Panc1 (cell line): ENCODE measurements at regions not wholly inside any gene's neighbourhood (a gene's known extent, or its start where the extent isn't known, plus 50 kb on each side); places are given as distances from the start of the nearest gene placed in this dataset.

ENCODE experiments used
- ATAC-seq: fragments of 200-7000 bp; cut with Tn5 transposase; 2 replicates; pipeline ENCODE4 v1.9.1; 2020; ENCODE audit warnings: mild to moderate bottlenecking, moderate library complexity
- BruUV-seq: library from RNA; stranded (reverse); fragments of 400-500 nt; replicated peaks from 2 replicates; lab custom pipeline; 2021; lab: Mats Ljungman, UMichigan
- CTCF ChIA-PET: fragments of 300-600 bp; sonication (Branson Sonifier 250); formaldehyde crosslinking; loops from one replicate; lab custom pipeline; 2022; ENCODE audit warnings: antibody characterized with exemption; lab: Charles Lee
- POLR2A ChIA-PET: fragments of 300-600 bp; sonication (Branson Sonifier 250); formaldehyde crosslinking; loops from one replicate; lab custom pipeline; 2022; ENCODE audit warnings: antibody characterized with exemption; lab: Charles Lee
- DNase-seq: peaks from one replicate; pipeline ENCODE4 v3.0.0-alpha.2; 2010; ENCODE audit warnings: low read depth, low spot score
- H3K27ac ChIP-seq: 2 replicates; pipeline ENCODE4 v1.5.1; 2011; ENCODE audit warnings: mild to moderate bottlenecking, low read length, inconsistent platforms
- H3K27me3 ChIP-seq: fragments of 200-500 bp; sonication (Bioruptor generic); 2 replicates; pipeline ENCODE4 v1.6.0; 2014; ENCODE audit warnings: low read length, inconsistent platforms; ENCODE audit not compliant: control insufficient read depth, insufficient read depth
- H3K36me3 ChIP-seq: fragments of 200-500 bp; sonication (Bioruptor generic); 2 replicates; pipeline ENCODE4 v1.5.1; 2014; ENCODE audit warnings: inconsistent platforms, mild to moderate bottlenecking, low read length, moderate library complexity; ENCODE audit not compliant: control insufficient read depth, insufficient read depth
- H3K4me1 ChIP-seq: 2 replicates; pipeline ENCODE4 v1.5.1; 2011; ENCODE audit warnings: inconsistent platforms, mild to moderate bottlenecking, low read length, moderate library complexity; ENCODE audit not compliant: control insufficient read depth, insufficient read depth
- H3K4me3 ChIP-seq, 2 experiments: 2 replicates each; pipeline ENCODE4 v1.5.1; 2011 to 2012; ENCODE audit warnings: low read depth in 2 of 2, low read length in 2 of 2, mild to moderate bottlenecking in 2 of 2, inconsistent platforms in 1 of 2, moderate library complexity in 1 of 2
- H3K9me3 ChIP-seq: fragments of 200-500 bp; sonication (Bioruptor generic); 2 replicates; pipeline ENCODE4 v1.5.1; 2014; ENCODE audit warnings: low read depth, mild to moderate bottlenecking, inconsistent platforms, low read length, moderate library complexity; ENCODE audit not compliant: control insufficient read depth, insufficient read depth
- CTCF ChIP-seq: fragments of 450-650 bp; IDR thresholded peaks from 2 replicates; pipeline ENCODE4 v1.5.1; 2017; ENCODE audit warnings: mild to moderate bottlenecking
- POLR2AphosphoS5 ChIP-seq: IDR thresholded peaks from 2 replicates; pipeline ENCODE4 v1.6.1; 2012; ENCODE audit warnings: mild to moderate bottlenecking, low read depth, low read length, moderate library complexity
- REST ChIP-seq, 2 experiments: IDR thresholded peaks; 2 replicates each; pipeline ENCODE4 v1.6.1; 2011 to 2012; ENCODE audit warnings: low read depth in 2 of 2, control low read depth in 1 of 2, low read length in 1 of 2, mild to moderate bottlenecking in 1 of 2, moderate library complexity in 1 of 2; ENCODE audit not compliant: insufficient read depth in 1 of 2
- SIN3A ChIP-seq: IDR thresholded peaks from 2 replicates; pipeline ENCODE4 v1.6.1; 2012; ENCODE audit warnings: low read depth, mild to moderate bottlenecking, low read length, moderate library complexity, borderline replicate concordance; ENCODE audit not compliant: insufficient read depth
- TCF7L2 ChIP-seq: IDR thresholded peaks from 2 replicates; pipeline ENCODE4 v1.6.1; 2011; ENCODE audit warnings: mild to moderate bottlenecking, low read depth, low read length, inconsistent platforms
- in situ Hi-C: cut with HindIII; loops from 2 replicates; pipeline ENCODE4 v1.10.0; 2016; ENCODE audit warnings: low sequenced_read_pairs, low pct_unique_long_range_greater_than_20kb
- intact Hi-C: fragments of 100-400 bp; cut with micrococcal nuclease; formaldehyde crosslinking; loops from one replicate; pipeline ENCODE4 v1.10.0; 2022; ENCODE audit not compliant: unreplicated experiment

- TF ChIP-seq REST (IDR thresholded peaks at IDR 0.05; ENCODE audit: insufficient read depth in 1 of 2, low read depth in 2 of 2, low read length in 1 of 2) (no peak), SIN3A (no peak), CTCF (no peak), POLR2AphosphoS5 (no peak), TCF7L2 (no peak)
- ATAC-seq (no peak), DNase-seq (no peak)
- CTCF ChIA-PET, result no interaction called here
- Histone ChIP-seq H3K4me3 (no peak overlapping the region), H3K36me3 (no peaks in the 10 kb centered on the region), H3K9me3 (no peaks in the 10 kb centered on the region), H3K27me3 (no peaks in the 10 kb centered on the region), H3K27ac (no peak overlapping the region), H3K4me1 (no peaks in the 10 kb centered on the region)
- no TSS peak for BruUV-seq
- POLR2A ChIA-PET, result no interaction called here
- intact Hi-C loops (no loop called here), in situ Hi-C loops (no loop called here)
Measured at GRCh38 chr12:78802593-78802992, 62.0 kb upstream of the SYT1 start.

- POLR2A ChIA-PET, result no interaction called here
- Histone ChIP-seq H3K27ac (no peak overlapping the region), H3K27me3 (no peaks in the 10 kb centered on the region), H3K9me3 (no peaks in the 10 kb centered on the region), H3K4me3 (no peak overlapping the region), H3K36me3 (no peaks in the 10 kb centered on the region), H3K4me1 (no peaks in the 10 kb centered on the region)
- no peak for ATAC-seq
- TF ChIP-seq TCF7L2 (no peak), CTCF (no peak), POLR2AphosphoS5 (no peak), SIN3A (no peak), REST (IDR thresholded peaks at IDR 0.05; ENCODE audit: insufficient read depth in 1 of 2, low read depth in 2 of 2, low read length in 1 of 2) (no peak)
- CTCF ChIA-PET, result no interaction called here
- no peak for DNase-seq
- intact Hi-C loops (no loop called here), in situ Hi-C loops (no loop called here)
- no TSS peak for BruUV-seq
Measured at GRCh38 chr12:78804262-78804661, 60.3 kb upstream of the SYT1 start.
